Renal cortical epithelial cell (primary cell): ENCODE measurements at regions not wholly inside any gene's neighbourhood (a gene's known extent, or its start where the extent isn't known, plus 50 kb on each side); places are given as distances from the start of the nearest gene placed in this dataset.

ENCODE experiments used
- DNase-seq: peaks from one replicate; pipeline ENCODE4 v3.0.0-alpha.2; 2011; ENCODE audit warnings: low read depth

- DNase-seq, result no peak
Observed at GRCh38 chr13:77381059-77381458, 54.2 kb upstream of the MYCBP2 start.

- no peak for DNase-seq
Observed at GRCh38 chr13:77379508-77379907, 52.6 kb upstream of the MYCBP2 start.

GRCh38 chr13:77378662-77379061 lies 51.8 kb upstream of the MYCBP2 start:
- DNase-seq, result no peak

- DNase-seq, result no peak
Observed at GRCh38 chr13:77377016-77377415, 50.1 kb upstream of the MYCBP2 start.
